GM12874 (cell line): ENCODE measurements at regions not wholly inside any gene's neighbourhood (a gene's known extent, or its start where the extent isn't known, plus 50 kb on each side); places are given as distances from the start of the nearest gene placed in this dataset.

ENCODE experiments used
- TF ChIP-seq, protein P1 (sequence below): IDR thresholded peaks from 2 replicates; pipeline ENCODE4 v1.5.1; 2011; ENCODE audit warnings: low read depth, mild to moderate bottlenecking, control low read depth, low read length, moderate library complexity; ENCODE audit not compliant: insufficient read depth

DNA sequence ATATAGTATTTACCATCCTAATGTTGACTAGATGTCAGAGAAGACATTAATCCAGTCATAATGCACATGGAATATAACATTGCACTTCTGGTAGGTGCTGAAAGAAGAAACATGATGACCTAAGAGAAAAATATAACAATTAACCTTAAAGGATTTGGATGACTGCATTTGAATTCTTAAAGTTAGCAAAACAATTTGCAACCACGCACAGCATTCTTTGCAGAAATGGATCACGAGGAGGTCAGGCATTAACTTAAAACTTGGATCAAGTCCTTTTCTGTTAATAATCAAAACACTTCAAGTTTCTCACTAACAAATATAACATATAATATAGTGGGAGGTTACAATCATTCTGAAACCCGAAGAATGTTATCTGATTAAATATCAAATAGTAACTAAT lies 525.0 kb upstream of the SLITRK6 start:
- TF ChIP-seq, protein P1, sequence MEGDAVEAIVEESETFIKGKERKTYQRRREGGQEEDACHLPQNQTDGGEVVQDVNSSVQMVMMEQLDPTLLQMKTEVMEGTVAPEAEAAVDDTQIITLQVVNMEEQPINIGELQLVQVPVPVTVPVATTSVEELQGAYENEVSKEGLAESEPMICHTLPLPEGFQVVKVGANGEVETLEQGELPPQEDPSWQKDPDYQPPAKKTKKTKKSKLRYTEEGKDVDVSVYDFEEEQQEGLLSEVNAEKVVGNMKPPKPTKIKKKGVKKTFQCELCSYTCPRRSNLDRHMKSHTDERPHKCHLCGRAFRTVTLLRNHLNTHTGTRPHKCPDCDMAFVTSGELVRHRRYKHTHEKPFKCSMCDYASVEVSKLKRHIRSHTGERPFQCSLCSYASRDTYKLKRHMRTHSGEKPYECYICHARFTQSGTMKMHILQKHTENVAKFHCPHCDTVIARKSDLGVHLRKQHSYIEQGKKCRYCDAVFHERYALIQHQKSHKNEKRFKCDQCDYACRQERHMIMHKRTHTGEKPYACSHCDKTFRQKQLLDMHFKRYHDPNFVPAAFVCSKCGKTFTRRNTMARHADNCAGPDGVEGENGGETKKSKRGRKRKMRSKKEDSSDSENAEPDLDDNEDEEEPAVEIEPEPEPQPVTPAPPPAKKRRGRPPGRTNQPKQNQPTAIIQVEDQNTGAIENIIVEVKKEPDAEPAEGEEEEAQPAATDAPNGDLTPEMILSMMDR, result no peak

DNA sequence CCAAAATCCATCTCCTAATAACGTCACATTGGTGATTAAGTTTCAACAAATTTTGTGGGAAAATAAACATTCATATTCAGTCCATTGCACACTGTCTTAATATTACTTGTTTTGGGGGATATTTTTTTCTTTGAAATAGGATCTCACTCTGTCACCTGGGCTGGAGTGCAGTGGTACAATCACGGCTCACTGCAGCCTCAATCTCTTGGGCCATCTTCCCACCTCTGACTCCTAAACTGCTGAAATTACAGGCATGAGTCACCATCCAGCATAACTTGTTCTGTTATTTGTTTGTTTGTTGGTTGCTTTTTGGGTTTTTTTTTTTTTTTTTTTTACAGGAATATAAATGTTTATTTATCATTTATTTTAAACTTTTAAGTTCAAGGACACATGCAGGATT lies 556.1 kb upstream of the SLITRK6 start:
- TF ChIP-seq, protein P1, result no peak

DNA sequence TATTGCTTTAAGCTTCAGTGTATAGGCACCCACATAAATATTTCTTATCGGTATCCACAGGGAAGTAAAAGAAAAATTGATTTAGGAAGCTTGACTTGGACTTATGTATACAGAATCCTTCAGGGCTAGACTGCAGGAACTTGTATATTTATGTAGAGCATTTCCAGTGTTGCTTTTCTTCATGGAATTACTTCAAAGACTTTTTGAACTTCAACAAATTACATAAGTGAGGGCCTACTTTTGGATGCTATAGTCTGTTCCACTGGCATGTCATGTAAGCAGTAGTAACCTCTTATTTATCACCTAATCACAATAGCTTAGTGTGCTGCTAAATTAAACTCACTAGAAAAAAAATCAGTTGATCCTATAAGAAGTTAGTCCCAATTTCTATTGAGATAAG lies 557.9 kb upstream of the SLITRK6 start:
- TF ChIP-seq, protein P1, result no peak

DNA sequence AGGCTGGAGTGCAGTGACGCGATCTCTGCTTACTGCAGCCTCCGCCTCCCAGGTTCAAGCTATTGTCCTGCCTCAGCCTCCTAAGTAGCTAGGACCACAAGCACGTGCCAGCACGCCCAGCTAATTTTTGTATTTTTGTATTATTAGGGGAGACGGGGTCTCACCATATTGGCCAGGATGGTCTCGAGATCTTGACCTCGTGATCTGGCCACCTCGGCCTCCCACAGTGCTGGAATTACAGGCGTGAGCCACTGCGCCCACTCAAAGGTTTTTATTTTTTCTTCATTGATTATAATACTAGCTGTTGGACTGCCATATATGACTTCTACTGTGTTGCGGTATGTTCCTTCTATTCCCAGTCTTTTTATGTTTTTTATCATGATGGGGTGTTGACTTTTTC lies 569.7 kb upstream of the SLITRK6 start:
- TF ChIP-seq, protein P1, result no peak

DNA sequence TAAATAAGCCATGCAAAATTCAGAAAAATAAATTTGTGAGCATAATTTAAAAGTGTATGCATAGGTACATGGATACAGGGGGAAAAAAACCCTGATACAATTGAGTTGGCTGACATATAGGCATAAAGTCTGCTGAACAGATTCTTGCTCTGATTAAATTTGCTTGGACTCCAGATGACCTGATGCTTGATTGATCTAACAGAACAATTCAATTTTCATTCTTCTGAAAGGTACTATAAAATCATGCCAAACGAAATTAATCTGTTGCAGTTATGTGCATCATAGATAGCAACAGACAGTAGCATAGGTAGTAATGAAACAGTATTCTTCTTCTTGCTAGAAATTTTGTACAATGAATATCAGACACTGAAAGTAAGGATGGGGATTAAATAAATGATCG lies 578.2 kb upstream of the SLITRK6 start:
- TF ChIP-seq, protein P1, result no peak

DNA sequence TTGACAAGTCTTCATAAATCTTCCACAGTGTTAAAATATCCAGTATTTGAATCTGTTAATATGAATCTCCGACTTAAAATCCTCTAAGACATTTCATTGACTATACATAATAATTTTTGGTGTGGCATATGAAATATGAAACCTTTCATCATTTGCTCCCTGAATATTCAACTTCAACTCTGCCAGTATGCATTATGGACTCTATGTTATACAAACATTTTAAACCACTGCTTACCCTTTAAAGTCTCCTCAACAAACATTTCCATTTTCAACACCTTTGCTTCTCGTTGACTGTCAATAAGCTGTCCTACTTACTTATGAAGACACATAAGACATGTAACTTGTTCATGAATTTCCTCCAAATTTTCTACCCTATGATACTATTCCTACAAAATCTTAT lies 579.4 kb upstream of the SLITRK6 start:
- TF ChIP-seq, protein P1, result no peak

DNA sequence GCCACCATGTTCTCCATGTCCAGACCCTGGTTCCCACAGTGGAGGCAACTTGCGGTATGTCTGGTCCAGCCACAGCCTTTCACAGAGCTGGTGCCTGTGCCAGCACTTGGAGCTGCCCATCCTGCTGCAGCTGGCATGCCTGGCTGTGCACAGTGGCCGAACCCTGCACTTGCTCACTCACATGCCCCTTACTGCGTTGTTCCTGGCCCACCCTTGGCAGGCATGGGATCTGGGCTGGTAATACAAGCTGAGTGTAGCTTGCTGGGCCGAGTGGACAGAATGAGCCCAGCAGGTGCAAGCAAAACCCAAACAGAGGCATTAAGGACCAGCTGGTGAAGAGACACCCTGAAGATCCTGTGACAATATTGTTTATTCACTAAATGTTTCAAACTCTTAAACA lies 583.9 kb upstream of the SLITRK6 start:
- TF ChIP-seq, protein P1, result no peak

DNA sequence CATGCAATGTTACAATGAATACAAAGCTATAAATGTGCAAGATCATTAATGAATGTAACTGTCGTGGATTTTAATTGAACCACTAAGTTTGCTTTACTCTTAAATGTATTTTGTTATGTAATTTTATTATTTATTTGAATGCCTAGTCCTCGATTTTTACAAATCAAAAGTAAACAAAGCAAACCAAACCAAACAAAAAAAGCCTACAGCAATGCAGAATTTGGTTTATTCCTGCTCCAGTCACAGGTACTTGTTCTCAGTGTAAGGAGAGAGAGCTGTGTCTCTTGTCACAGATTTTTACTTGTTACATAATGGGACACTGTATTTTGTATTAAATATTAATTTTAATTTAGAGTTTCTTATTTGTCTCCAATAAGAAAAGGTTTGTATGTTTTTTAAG lies 584.3 kb upstream of the SLITRK6 start:
- TF ChIP-seq, protein P1, result no peak
